KMS-11 (cell line): ENCODE measurements at regions not wholly inside any gene's neighbourhood (a gene's known extent, or its start where the extent isn't known, plus 50 kb on each side); places are given as distances from the start of the nearest gene placed in this dataset.

Experiments used
- H2AFZ ChIP-seq: fragments of 200-600 bp; sonication (generic); 2 replicates; pipeline ENCODE4 v1.6.1; 2016; ENCODE audit warnings: antibody characterized with exemption, mixed run types, low read depth
- H3K27ac ChIP-seq: fragments of 200-600 bp; sonication (generic); 2 replicates; pipeline ENCODE4 v1.6.1; 2016; ENCODE audit warnings: mild to moderate bottlenecking, mixed run types
- H3K27me3 ChIP-seq: fragments of 200-600 bp; sonication (generic); 2 replicates; pipeline ENCODE4 v1.6.1; 2017; ENCODE audit warnings: mild to moderate bottlenecking, low read depth, mixed run types, moderate library complexity; ENCODE audit not compliant: insufficient read depth
- H3K36me3 ChIP-seq: fragments of 200-600 bp; sonication (generic); 2 replicates; pipeline ENCODE4 v1.6.1; 2017; ENCODE audit warnings: mild to moderate bottlenecking, mixed run types; ENCODE audit not compliant: insufficient read depth
- H3K4me1 ChIP-seq: fragments of 200-600 bp; sonication (generic); 2 replicates; pipeline ENCODE4 v1.6.1; 2016; ENCODE audit warnings: mild to moderate bottlenecking, low read depth, mixed run types; ENCODE audit not compliant: poor library complexity, severe bottlenecking
- H3K4me2 ChIP-seq: fragments of 200-600 bp; sonication (generic); 2 replicates; pipeline ENCODE4 v1.7.0; 2016; ENCODE audit warnings: mild to moderate bottlenecking, mixed run types
- H3K4me3 ChIP-seq: fragments of 200-600 bp; sonication (generic); IDR thresholded peaks from 2 replicates; pipeline ENCODE4 v1.6.1; 2017; ENCODE audit warnings: low read depth, low read length, mixed read lengths; ENCODE audit not compliant: insufficient read depth
- H3K79me2 ChIP-seq: fragments of 200-600 bp; sonication (generic); 2 replicates; pipeline ENCODE4 v1.6.1; 2016; ENCODE audit warnings: low read depth, mixed run types; ENCODE audit not compliant: insufficient read depth
- H3K9ac ChIP-seq: fragments of 200-600 bp; sonication (generic); 2 replicates; pipeline ENCODE4 v1.6.1; 2016; ENCODE audit warnings: mild to moderate bottlenecking, mixed run types
- H4K20me1 ChIP-seq: fragments of 200-600 bp; sonication (generic); 2 replicates; pipeline ENCODE4 v1.6.1; 2016; ENCODE audit warnings: mild to moderate bottlenecking, mixed run types; ENCODE audit not compliant: insufficient read depth
- CTCF ChIP-seq: fragments of 200-600 bp; sonication (generic); conservative IDR thresholded peaks from 2 replicates; pipeline ENCODE4 v1.6.1; 2017; ENCODE audit warnings: low read depth, mild to moderate bottlenecking, antibody characterized with exemption, low read length, moderate library complexity, mixed read lengths

- H4K20me1 ChIP-seq, result no peaks in the 10 kb centered on the region
- no peak overlapping the region for H3K9ac ChIP-seq
- no peaks in the 10 kb centered on the region for H3K4me1 ChIP-seq
- H3K36me3 ChIP-seq, result no peaks in the 10 kb centered on the region
- H3K79me2 ChIP-seq, result no peaks in the 10 kb centered on the region
- H3K27me3 ChIP-seq, result no peaks in the 10 kb centered on the region
- no peak overlapping the region for H3K27ac ChIP-seq
- no peak for TF ChIP-seq CTCF
- H2AFZ ChIP-seq, result no peak overlapping the region
- no peak overlapping the region for H3K4me3 ChIP-seq
- H3K4me2 ChIP-seq, result no peak overlapping the region
Observed at GRCh38 chr10:4529266-4529665, 296.7 kb upstream of the AKR1E2 start.

GRCh38 chr10:4527281-4527970, 298.6 kb upstream of the AKR1E2 start:
- H3K4me2 ChIP-seq, result no peak overlapping the region
- H2AFZ ChIP-seq, result no peak overlapping the region
- no peaks in the 10 kb centered on the region for H3K27me3 ChIP-seq
- no peaks in the 10 kb centered on the region for H4K20me1 ChIP-seq
- H3K79me2 ChIP-seq, result no peaks in the 10 kb centered on the region
- H3K4me1 ChIP-seq, result no peaks in the 10 kb centered on the region
- TF ChIP-seq CTCF, result no peak
- H3K9ac ChIP-seq, result no peak overlapping the region
- no peaks in the 10 kb centered on the region for H3K36me3 ChIP-seq
- H3K27ac ChIP-seq, result no peak overlapping the region
- no peak overlapping the region for H3K4me3 ChIP-seq

- Histone ChIP-seq H3K27me3 (no peaks in the 10 kb centered on the region), H3K27ac (no peak overlapping the region), H3K79me2 (no peaks in the 10 kb centered on the region), H3K36me3 (no peaks in the 10 kb centered on the region), H3K4me2 (no peak overlapping the region), H3K4me1 (no peaks in the 10 kb centered on the region), H2AFZ (no peak overlapping the region), H3K9ac (no peak overlapping the region), H4K20me1 (no peaks in the 10 kb centered on the region), H3K4me3 (no peak overlapping the region)
- no peak for TF ChIP-seq CTCF
Observed at GRCh38 chr10:4526311-4526731, 299.7 kb upstream of the AKR1E2 start.

GRCh38 chr10:4525103-4525502, 300.9 kb upstream of the AKR1E2 start:
- H3K36me3 ChIP-seq, result no peaks in the 10 kb centered on the region
- H3K27ac ChIP-seq, result no peak overlapping the region
- H3K27me3 ChIP-seq, result no peaks in the 10 kb centered on the region
- H3K4me1 ChIP-seq, result no peaks in the 10 kb centered on the region
- no peaks in the 10 kb centered on the region for H4K20me1 ChIP-seq
- H3K9ac ChIP-seq, result no peak overlapping the region
- no peak overlapping the region for H3K4me2 ChIP-seq
- no peak overlapping the region for H3K4me3 ChIP-seq
- TF ChIP-seq CTCF, result no peak
- H2AFZ ChIP-seq, result no peak overlapping the region
- H3K79me2 ChIP-seq, result no peaks in the 10 kb centered on the region
